Fibroblast of the aortic adventitia (primary cell): ENCODE measurements at regions not wholly inside any gene's neighbourhood (a gene's known extent, or its start where the extent isn't known, plus 50 kb on each side); places are given as distances from the start of the nearest gene placed in this dataset.
"Not testable (repeated sequence)": the region's sequence is repeated elsewhere in the genome, so short reads cannot be mapped to it uniquely, and the experiment has no call there.

Experiments used
- DNase-seq: peaks from one replicate; pipeline ENCODE4 v3.0.0-alpha.2; 2010; ENCODE audit warnings: low read depth
- H3K4me3 ChIP-seq: 2 replicates; pipeline ENCODE4 v1.5.1; 2011; ENCODE audit warnings: low read depth, mild to moderate bottlenecking, control low read depth, low read length, moderate library complexity
- CTCF ChIP-seq: IDR thresholded peaks from 2 replicates; pipeline ENCODE4 v1.5.1; 2011; ENCODE audit warnings: mild to moderate bottlenecking, low read length, control low read depth, inconsistent platforms; ENCODE audit not compliant: insufficient read depth

- no peak overlapping the region for H3K4me3 ChIP-seq
- no peak for DNase-seq
- TF ChIP-seq CTCF = no peak
Measured at GRCh38 chr15:39515765-39516164, 65.1 kb upstream of the THBS1 start.

GRCh38 chr15:39517122-39517855 lies 63.6 kb upstream of the THBS1 start:
- no peak for DNase-seq
- no peak for TF ChIP-seq CTCF
- H3K4me3 ChIP-seq = no peak overlapping the region

- not testable (repeated sequence) for DNase-seq, H3K4me3 ChIP-seq
Measured at GRCh38 chr15:39523968-39524367, 56.9 kb upstream of the THBS1 start.

GRCh38 chr15:39529457-39529856 lies 51.4 kb upstream of the THBS1 start:
- no peak for TF ChIP-seq CTCF
- no peak for DNase-seq
- H3K4me3 ChIP-seq = no peak overlapping the region

GRCh38 chr15:39530480-39531342 lies 50.2 kb upstream of the THBS1 start:
- DNase-seq = peak; percentile 79
- no peak for TF ChIP-seq CTCF
- H3K4me3 ChIP-seq = no peak overlapping the region
